Left ventricle myocardium inferior (tissue), 1 donor: ENCODE measurements at regions not wholly inside any gene's neighbourhood (a gene's known extent, or its start where the extent isn't known, plus 50 kb on each side); places are given as distances from the start of the nearest gene placed in this dataset.
A peak's percentile ranks its signal among the peaks of the same experiment; 100 is the strongest.

ENCODE experiments used
- DNase-seq: peaks from one replicate; pipeline ENCODE4 v3.0.0-alpha.2; 2020
- H3K27ac ChIP-seq: fragments of 200-600 bp; replicated peaks from 2 replicates; pipeline ENCODE4 v1.8.0; 2021
- H3K27me3 ChIP-seq: fragments of 200-600 bp; 2 replicates; pipeline ENCODE4 v1.8.0; 2021; ENCODE audit warnings: low read depth
- H3K36me3 ChIP-seq: fragments of 200-600 bp; 2 replicates; pipeline ENCODE4 v1.8.0; 2021
- H3K4me1 ChIP-seq: fragments of 200-600 bp; 2 replicates; pipeline ENCODE4 v1.8.0; 2021
- H3K4me3 ChIP-seq: fragments of 200-600 bp; 2 replicates; pipeline ENCODE4 v1.8.0; 2021; ENCODE audit warnings: mild to moderate bottlenecking, moderate library complexity
- H3K9me3 ChIP-seq: fragments of 200-600 bp; replicated peaks from 2 replicates; pipeline ENCODE4 v1.8.0; 2021
- CTCF ChIP-seq: fragments of 200-600 bp; IDR thresholded peaks from 2 replicates; pipeline ENCODE4 v1.8.0; 2021; ENCODE audit warnings: antibody characterized with exemption, mild to moderate bottlenecking, borderline replicate concordance
- intact Hi-C: fragments of 100-400 bp; cut with micrococcal nuclease; formaldehyde crosslinking; loops from one replicate; pipeline ENCODE4 v1.11.0; 2022
- donor health status: DM: no; HTN: yes; CAD: no; lungs with severe emphysema.

- Histone ChIP-seq H3K27ac (peak overlapping the region; percentile 16), H3K36me3 (no peaks in the 10 kb centered on the region), H3K4me1 (no peaks in the 10 kb centered on the region), H3K27me3 (no peaks in the 10 kb centered on the region), H3K4me3 (no peak overlapping the region), H3K9me3 (peaks cover 35% of the 10 kb centered on the region)
- TF ChIP-seq CTCF, result no peak
- no peak for DNase-seq
- intact Hi-C loops, result no loop called here
Observed at GRCh38 chr5:17436350-17436749, 61.7 kb upstream of the TAF11L2 start.

- Histone ChIP-seq H3K36me3 (no peaks in the 10 kb centered on the region), H3K27me3 (no peaks in the 10 kb centered on the region), H3K4me1 (no peaks in the 10 kb centered on the region), H3K27ac (peak overlapping the region; percentile 16), H3K4me3 (no peak overlapping the region), H3K9me3 (peaks cover 39% of the 10 kb centered on the region)
- intact Hi-C loops, result no loop called here
- TF ChIP-seq CTCF, result no peak
- DNase-seq, result no peak
Observed at GRCh38 chr5:17436761-17437221, 61.2 kb upstream of the TAF11L2 start.

- Histone ChIP-seq H3K27ac (no peak overlapping the region), H3K36me3 (no peaks in the 10 kb centered on the region), H3K4me3 (no peak overlapping the region), H3K4me1 (no peaks in the 10 kb centered on the region), H3K27me3 (no peaks in the 10 kb centered on the region), H3K9me3 (peaks cover 39% of the 10 kb centered on the region)
- intact Hi-C loops, result no loop called here
- TF ChIP-seq CTCF, result no peak
- no peak for DNase-seq
Observed at GRCh38 chr5:17438027-17438426, 60.0 kb upstream of the TAF11L2 start.

GRCh38 chr5:17439956-17440355 lies 58.1 kb upstream of the TAF11L2 start:
- no peaks in the 10 kb centered on the region for H3K27me3 ChIP-seq
- no peak overlapping the region for H3K27ac ChIP-seq
- H3K4me1 ChIP-seq, result no peaks in the 10 kb centered on the region
- no peak for TF ChIP-seq CTCF
- H3K4me3 ChIP-seq, result no peak overlapping the region
- H3K9me3 ChIP-seq, result peaks cover 39% of the 10 kb centered on the region
- H3K36me3 ChIP-seq, result no peaks in the 10 kb centered on the region
- DNase-seq, result no peak
- intact Hi-C loops, result no loop called here

- Histone ChIP-seq H3K4me1 (no peaks in the 10 kb centered on the region), H3K9me3 (peaks cover 39% of the 10 kb centered on the region), H3K36me3 (no peaks in the 10 kb centered on the region), H3K27ac (no peak overlapping the region), H3K4me3 (no peak overlapping the region), H3K27me3 (no peaks in the 10 kb centered on the region)
- intact Hi-C loops, result no loop called here
- no peak for TF ChIP-seq CTCF
- DNase-seq, result no peak
Observed at GRCh38 chr5:17440766-17441165, 57.3 kb upstream of the TAF11L2 start.

- Histone ChIP-seq H3K36me3 (no peaks in the 10 kb centered on the region), H3K4me3 (no peak overlapping the region), H3K9me3 (peaks cover 39% of the 10 kb centered on the region), H3K27ac (no peak overlapping the region), H3K4me1 (no peaks in the 10 kb centered on the region), H3K27me3 (no peaks in the 10 kb centered on the region)
- no peak for DNase-seq
- intact Hi-C loops, result no loop called here
- no peak for TF ChIP-seq CTCF
Observed at GRCh38 chr5:17441351-17441750, 56.7 kb upstream of the TAF11L2 start.
